ENCODE measurements at regions not wholly inside any gene's neighbourhood (a gene's known extent, or its start where the extent isn't known, plus 50 kb on each side); places are given as distances from the start of the nearest gene placed in this dataset.

DNA sequence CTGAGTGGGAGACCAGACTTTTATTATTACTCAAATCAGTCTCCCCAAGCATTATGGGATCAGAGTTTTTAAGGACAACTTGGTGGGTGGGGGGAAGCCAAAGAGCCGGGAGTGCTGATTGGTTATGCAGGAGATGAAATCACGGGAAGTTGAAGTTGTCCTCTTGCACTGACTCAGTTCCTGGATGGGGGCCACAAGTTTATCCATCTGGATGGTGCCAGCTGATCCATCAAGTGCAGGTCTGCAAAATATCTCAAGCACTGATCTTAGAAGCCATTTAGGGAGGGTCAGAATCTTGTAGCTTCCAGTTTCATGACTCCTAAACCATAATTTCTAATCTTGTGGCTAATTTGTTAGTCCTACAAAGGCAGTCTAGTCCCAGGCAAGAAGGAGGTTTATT lies 53.5 kb upstream of the LMO1 start:
- Histone ChIP-seq H3K4me3 (no peak overlapping the region), H3K9me3 (no peaks in the 10 kb centered on the region), H3K4me1 (peaks cover 0 to 22% (median 3%) of the 10 kb centered on the region in 4 donors), H3K27me3 (peaks cover 0 to 12% (median 0%) of the 10 kb centered on the region in 3 donors), H3K27ac (peak overlapping the region in 2 of 5 donors; percentile 50 to 52), H3K36me3 (no peaks in the 10 kb centered on the region)
- 46 to 74% (median 48%) methylated on average over 2 of the region's 2 CpGs for WGBS, 5 donors
- DNase-seq = peak in 1 of 2 donors; percentile 49
- peak in 1 of 3 donors; percentile 27 for TF ChIP-seq POLR2AphosphoS5 (IDR thresholded peaks at IDR 0.05)
- TF ChIP-seq, protein P1, sequence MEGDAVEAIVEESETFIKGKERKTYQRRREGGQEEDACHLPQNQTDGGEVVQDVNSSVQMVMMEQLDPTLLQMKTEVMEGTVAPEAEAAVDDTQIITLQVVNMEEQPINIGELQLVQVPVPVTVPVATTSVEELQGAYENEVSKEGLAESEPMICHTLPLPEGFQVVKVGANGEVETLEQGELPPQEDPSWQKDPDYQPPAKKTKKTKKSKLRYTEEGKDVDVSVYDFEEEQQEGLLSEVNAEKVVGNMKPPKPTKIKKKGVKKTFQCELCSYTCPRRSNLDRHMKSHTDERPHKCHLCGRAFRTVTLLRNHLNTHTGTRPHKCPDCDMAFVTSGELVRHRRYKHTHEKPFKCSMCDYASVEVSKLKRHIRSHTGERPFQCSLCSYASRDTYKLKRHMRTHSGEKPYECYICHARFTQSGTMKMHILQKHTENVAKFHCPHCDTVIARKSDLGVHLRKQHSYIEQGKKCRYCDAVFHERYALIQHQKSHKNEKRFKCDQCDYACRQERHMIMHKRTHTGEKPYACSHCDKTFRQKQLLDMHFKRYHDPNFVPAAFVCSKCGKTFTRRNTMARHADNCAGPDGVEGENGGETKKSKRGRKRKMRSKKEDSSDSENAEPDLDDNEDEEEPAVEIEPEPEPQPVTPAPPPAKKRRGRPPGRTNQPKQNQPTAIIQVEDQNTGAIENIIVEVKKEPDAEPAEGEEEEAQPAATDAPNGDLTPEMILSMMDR (IDR thresholded peaks at IDR 0.05) = no peak
- TF ChIP-seq POLR2A (IDR thresholded peaks at IDR 0.05) = no peak
- intact Hi-C loops (cut with DNase I; ENCODE audit: low total_unique reads) = no loop called here

DNA sequence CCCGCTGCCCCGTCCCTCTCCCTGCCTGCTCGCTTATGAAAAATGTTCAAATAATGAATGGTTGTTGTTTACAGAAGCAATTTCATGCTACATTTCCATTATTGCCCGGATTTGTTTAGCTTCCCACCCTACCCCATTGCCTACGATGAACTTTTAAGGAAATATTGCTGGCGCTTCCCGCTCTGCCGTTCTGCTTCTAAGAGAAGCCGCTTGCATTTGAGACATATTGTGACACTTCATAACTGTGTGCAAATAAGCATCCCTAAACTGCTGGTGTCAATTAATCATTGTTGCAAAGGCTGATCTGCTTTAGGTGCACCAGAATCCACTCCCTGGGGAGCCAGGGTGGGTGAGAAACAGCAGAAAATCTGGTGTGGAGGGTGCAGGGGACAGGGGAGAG lies 52.3 kb upstream of the LMO1 start:
- Histone ChIP-seq H3K27me3 (peaks cover 0 to 12% (median 0%) of the 10 kb centered on the region in 3 donors), H3K4me1 (peaks cover 0 to 22% (median 3%) of the 10 kb centered on the region in 4 donors), H3K36me3 (no peaks in the 10 kb centered on the region), H3K9me3 (no peaks in the 10 kb centered on the region), H3K27ac (peak overlapping the region in 3 of 5 donors; percentile 17 to 52 (median 50)), H3K4me3 (no peak overlapping the region)
- DNase-seq = no peak
- intact Hi-C loops (cut with DNase I; ENCODE audit: low total_unique reads) = no loop called here
- 55 to 75% (median 70%) methylated on average over 9 of the region's 9 CpGs for WGBS, 5 donors
- TF ChIP-seq POLR2A (IDR thresholded peaks at IDR 0.05) = no peak
- no peak for TF ChIP-seq POLR2AphosphoS5 (IDR thresholded peaks at IDR 0.05)
- no peak for TF ChIP-seq EP300 (IDR thresholded peaks at IDR 0.05)
- TF ChIP-seq, protein P1 (IDR thresholded peaks at IDR 0.05) = no peak

DNA sequence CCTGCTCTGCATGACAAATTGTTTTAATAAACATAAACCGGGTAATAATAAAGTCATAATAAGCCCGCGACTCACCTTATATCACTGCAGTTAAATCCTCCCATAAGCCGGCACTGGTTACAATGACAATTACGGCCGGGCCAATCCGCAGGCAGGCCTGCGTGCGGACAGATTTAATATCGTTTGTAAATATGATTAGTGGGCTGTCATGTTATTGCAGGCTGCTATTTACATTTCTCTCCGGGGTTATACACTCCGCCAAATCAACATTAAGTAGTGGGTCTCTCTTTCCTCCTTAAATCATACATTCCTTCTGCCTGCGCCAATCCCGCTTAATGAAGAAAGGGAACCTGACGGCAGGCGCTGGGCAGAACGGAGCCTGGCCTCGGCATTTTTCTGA lies 51.8 kb upstream of the LMO1 start:
- H3K36me3 ChIP-seq = no peaks in the 10 kb centered on the region
- peaks cover 0 to 12% (median 0%) of the 10 kb centered on the region in 3 donors for H3K27me3 ChIP-seq
- H3K4me1 ChIP-seq = peaks cover 0 to 22% (median 3%) of the 10 kb centered on the region in 4 donors
- peak overlapping the region in 1 of 5 donors; percentile 50 for H3K27ac ChIP-seq
- DNase-seq = no peak
- H3K9me3 ChIP-seq = no peaks in the 10 kb centered on the region
- TF ChIP-seq POLR2A (IDR thresholded peaks at IDR 0.05) (no peak), EP300 (IDR thresholded peaks at IDR 0.05) (no peak), POLR2AphosphoS5 (IDR thresholded peaks at IDR 0.05) (no peak)
- TF ChIP-seq, protein P1 (IDR thresholded peaks at IDR 0.05) = no peak
- 71 to 74% (median 72%) methylated on average over 18 of the region's 18 CpGs for WGBS, 5 donors
- no peak overlapping the region for H3K4me3 ChIP-seq
- intact Hi-C loops (cut with DNase I; ENCODE audit: low total_unique reads) = no loop called here

DNA sequence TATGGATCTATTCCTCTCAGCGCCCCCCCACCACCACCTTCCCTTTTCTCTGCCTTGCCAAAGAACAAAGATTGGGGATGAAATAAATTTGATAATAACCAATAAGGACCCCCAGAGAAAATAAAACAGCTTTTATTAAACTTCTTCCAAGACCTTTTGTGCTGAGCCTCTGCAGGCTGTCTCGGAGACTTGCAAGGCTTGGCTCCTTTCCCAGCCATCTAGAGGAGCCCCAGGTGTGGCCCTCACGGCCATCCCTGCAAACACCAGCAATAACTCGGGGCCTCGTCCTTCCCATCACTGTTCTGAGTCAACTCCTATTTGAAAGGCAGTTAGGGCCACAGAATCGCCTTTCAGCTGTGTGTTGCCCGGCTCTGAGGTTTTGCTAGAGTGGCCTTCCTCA lies 51.2 kb upstream of the LMO1 start:
- Histone ChIP-seq H3K27me3 (peaks cover 0 to 12% (median 0%) of the 10 kb centered on the region in 3 donors), H3K9me3 (no peaks in the 10 kb centered on the region), H3K36me3 (no peaks in the 10 kb centered on the region), H3K27ac (peak overlapping the region in 1 of 5 donors; percentile 50), H3K4me1 (peaks cover 0 to 22% (median 3%) of the 10 kb centered on the region in 4 donors), H3K4me3 (no peak overlapping the region)
- intact Hi-C loops (cut with DNase I; ENCODE audit: low total_unique reads) = no loop called here
- 50 to 72% (median 53%) methylated on average over 7 of the region's 7 CpGs for WGBS, 5 donors
- DNase-seq = no peak
- no peak for TF ChIP-seq POLR2AphosphoS5 (IDR thresholded peaks at IDR 0.05)
- TF ChIP-seq EP300 (IDR thresholded peaks at IDR 0.05) = no peak
- TF ChIP-seq, protein P1 (IDR thresholded peaks at IDR 0.05) = no peak
- no peak for TF ChIP-seq POLR2A (IDR thresholded peaks at IDR 0.05)
